ENCODE measurements at regions not wholly inside any gene's neighbourhood (a gene's known extent, or its start where the extent isn't known, plus 50 kb on each side); places are given as distances from the start of the nearest gene placed in this dataset.

DNA sequence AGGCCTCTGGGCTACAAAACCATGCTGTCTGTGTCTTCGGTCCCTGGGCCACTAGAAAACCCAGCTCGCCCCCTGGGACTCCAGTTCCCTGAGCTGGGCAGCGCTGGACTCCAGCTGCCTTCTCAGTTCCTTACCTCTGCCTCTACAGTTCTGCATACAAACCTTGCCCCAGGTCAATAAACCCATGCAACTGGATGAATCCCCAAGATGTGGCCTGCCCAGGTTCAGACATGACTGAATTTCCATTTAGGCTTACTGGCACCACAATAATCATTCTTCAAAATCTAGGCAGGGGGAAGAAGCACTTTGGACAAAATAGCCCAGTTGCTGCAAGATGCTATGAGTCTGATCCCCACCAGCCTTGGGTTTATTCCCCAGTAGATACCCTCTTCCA lies 159.5 kb downstream of the RRAGC start:
- TF ChIP-seq, protein P1, sequence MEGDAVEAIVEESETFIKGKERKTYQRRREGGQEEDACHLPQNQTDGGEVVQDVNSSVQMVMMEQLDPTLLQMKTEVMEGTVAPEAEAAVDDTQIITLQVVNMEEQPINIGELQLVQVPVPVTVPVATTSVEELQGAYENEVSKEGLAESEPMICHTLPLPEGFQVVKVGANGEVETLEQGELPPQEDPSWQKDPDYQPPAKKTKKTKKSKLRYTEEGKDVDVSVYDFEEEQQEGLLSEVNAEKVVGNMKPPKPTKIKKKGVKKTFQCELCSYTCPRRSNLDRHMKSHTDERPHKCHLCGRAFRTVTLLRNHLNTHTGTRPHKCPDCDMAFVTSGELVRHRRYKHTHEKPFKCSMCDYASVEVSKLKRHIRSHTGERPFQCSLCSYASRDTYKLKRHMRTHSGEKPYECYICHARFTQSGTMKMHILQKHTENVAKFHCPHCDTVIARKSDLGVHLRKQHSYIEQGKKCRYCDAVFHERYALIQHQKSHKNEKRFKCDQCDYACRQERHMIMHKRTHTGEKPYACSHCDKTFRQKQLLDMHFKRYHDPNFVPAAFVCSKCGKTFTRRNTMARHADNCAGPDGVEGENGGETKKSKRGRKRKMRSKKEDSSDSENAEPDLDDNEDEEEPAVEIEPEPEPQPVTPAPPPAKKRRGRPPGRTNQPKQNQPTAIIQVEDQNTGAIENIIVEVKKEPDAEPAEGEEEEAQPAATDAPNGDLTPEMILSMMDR (conservative IDR thresholded peaks at IDR 0.05; ENCODE audit: low read depth, low read length): no peak
- H3K4me3 ChIP-seq (ENCODE audit: low read depth, low read length): no peak overlapping the region
- DNase-seq (ENCODE audit: low read depth): no peak

DNA sequence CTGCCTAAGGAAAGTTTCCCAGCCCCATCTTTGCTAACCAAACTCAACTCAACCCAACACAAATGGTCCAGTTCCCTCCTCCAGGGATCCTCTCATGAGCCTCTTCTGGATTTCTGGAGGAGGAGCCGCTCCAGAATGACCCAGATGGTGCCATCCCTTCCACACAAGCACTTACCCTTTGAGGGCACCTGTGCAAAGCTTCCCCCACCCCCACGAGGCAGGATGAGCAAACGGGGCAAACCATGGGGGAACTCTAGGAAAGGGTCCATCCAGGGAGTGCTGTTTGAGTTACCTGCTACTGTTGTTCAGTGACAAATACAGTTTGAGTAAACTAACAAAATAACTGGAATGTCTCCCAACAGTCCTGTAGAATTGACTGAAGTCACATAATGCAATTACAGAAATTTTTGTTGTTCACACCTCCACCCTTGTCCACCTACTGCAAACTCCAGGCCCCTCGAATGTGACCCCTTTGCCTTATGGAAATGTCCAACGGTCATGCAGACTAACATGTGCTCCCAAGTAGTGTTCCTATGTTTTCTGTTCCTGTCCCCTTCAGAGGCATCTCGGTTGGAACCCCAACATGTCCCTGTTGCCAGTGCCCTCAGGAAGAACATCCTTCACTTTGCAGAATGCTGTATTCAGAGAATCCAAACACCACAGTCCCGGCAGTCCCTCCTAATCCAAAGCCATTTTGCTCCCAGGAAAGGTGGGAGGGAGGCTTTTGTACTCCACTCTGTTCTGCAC lies 160.1 kb downstream of the RRAGC start:
- no peak for DNase-seq (ENCODE audit: low read depth)
- no peak overlapping the region for H3K4me3 ChIP-seq (ENCODE audit: low read depth, low read length)
- TF ChIP-seq, protein P1 (conservative IDR thresholded peaks at IDR 0.05; ENCODE audit: low read depth, low read length): no peak

DNA sequence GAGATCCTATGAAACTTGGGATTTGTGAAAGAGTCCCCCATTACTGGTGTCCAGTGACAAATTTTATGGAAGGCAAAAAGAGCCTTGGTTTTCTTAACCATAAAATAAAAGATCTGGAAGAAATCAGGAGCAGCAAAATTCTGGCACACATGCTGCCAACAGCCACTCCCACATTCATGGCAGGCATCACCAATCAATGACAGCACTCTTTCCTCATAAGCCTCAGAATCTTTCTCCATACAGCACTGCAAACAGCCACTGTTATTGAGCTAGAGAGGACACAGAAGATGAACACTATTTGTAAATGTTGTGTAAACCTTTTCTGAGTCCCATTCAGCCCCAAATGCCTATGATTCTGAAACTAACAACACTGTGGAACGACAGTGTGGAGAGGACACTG lies 162.2 kb downstream of the RRAGC start:
- TF ChIP-seq, protein P1 (conservative IDR thresholded peaks at IDR 0.05; ENCODE audit: low read depth, low read length): no peak
- DNase-seq (ENCODE audit: low read depth): no peak
- H3K4me3 ChIP-seq (ENCODE audit: low read depth, low read length): no peak overlapping the region

DNA sequence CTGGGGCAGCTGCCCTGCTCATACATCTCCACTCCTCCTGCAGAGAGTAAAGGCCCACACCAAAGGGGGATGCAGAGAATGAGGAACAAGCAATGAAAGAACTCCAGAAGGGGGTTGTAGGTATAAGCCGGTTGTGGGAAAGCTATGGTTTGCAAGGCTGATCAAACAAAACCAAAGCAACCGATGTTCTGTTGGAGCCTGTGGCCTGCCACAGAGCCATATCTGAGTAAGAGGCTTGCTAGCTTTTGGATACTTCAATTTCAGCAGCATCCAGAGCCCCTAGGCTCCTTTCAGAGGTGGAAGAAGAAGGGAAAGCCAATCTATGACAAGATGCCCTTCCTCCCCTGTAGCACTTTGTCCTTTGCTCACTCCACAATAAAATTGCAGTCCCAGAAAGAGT lies 163.2 kb downstream of the RRAGC start:
- DNase-seq (ENCODE audit: low read depth): no peak
- no peak overlapping the region for H3K4me3 ChIP-seq (ENCODE audit: low read depth, low read length)
- TF ChIP-seq, protein P1 (conservative IDR thresholded peaks at IDR 0.05; ENCODE audit: low read depth, low read length): no peak

DNA sequence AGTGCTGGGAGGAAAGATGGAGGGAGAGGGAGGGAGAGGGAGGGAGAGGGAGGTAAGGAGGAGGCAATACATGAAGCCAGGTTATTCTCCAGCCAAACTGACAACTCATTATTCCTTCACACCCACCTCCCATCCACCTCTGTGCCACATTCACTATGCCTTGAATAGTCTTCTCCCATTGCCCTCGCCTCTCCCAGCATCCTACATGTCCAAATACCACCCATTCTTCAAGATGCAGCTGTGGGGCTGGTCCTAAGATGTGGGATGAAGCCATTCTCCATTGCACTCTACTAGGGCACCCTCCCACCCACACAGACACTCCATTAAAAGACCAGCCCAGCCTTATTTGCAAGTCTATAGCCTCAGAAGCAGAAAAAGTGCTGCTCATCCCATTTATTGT lies 165.8 kb downstream of the RRAGC start:
- no peak overlapping the region for H3K4me3 ChIP-seq (ENCODE audit: low read depth, low read length)
- DNase-seq (ENCODE audit: low read depth): no peak
- TF ChIP-seq, protein P1 (conservative IDR thresholded peaks at IDR 0.05; ENCODE audit: low read depth, low read length): no peak

DNA sequence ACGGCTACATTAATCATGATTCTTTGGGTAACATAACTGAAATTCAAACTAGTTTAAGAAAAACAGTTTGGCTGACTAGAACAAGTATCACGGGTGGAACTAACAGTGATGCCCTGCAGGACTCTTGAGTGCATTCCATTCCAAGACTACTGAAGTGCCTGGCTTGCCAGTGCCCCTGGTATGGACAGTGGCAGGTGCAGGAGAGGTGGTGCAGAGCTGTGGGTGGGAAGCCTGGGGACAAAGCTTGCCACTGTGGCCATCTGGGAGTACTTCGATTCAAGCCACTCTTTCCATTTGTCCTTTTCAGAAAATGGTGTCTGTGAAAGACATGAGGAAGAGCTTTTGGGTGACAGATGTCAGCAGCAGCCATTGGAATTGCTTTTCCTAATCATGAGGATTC lies 166.5 kb downstream of the RRAGC start:
- H3K4me3 ChIP-seq (ENCODE audit: low read depth, low read length): no peak overlapping the region
- TF ChIP-seq, protein P1 (conservative IDR thresholded peaks at IDR 0.05; ENCODE audit: low read depth, low read length): no peak
- no peak for DNase-seq (ENCODE audit: low read depth)

DNA sequence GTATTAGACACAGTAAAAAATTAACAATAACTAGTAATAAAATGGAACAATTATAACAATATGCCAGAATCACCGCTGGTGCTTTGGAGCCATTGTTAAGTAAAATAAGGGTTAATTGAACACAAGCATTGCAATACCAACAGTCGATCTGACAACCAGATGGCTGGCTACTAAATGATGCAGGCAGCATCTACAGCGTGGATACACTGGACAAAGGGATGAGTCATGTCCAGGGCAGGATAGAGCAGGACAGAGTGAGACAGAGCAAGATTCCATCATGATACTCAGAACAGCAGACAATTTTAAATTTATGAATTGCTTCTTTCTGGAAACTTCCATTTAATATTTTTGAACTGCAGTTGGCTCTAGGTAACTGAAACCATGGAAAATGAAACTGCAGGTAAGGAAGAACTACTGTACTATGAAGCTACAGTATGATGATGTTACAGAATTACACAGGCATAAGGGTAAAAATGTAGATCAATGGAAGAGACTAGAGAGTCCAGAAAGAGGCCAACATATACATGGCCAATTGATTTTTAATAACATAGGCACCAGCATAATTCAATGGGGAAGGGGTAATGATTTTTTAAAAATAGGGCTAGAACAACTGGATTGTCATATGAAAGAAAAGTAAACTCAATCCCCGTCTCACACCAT lies 168.7 kb downstream of the RRAGC start:
- DNase-seq (ENCODE audit: low read depth): peak; percentile 8
- TF ChIP-seq, protein P1 (conservative IDR thresholded peaks at IDR 0.05; ENCODE audit: low read depth, low read length): no peak
- no peak overlapping the region for H3K4me3 ChIP-seq (ENCODE audit: low read depth, low read length)
